A549 (cell line): ENCODE measurements at regions not wholly inside any gene's neighbourhood (a gene's known extent, or its start where the extent isn't known, plus 50 kb on each side); places are given as distances from the start of the nearest gene placed in this dataset.

Source experiments
- CTCF ChIP-seq: fragments of >200 bp; sonication (Bioruptor Twin); formaldehyde crosslinking; IDR thresholded peaks from 3 replicates; pipeline ENCODE4 v1.5.1; 2016
- EP300 ChIP-seq, 2 experiments: fragments of >200 bp; sonication (Bioruptor Twin); formaldehyde crosslinking; IDR thresholded peaks; 2 replicates in 1 of 2; 3 replicates in 1 of 2; pipeline ENCODE4 v1.6.1; 2016 to 2017
- HOXA7 ChIP-seq: fragments of 250-450 bp; sonication (Bioruptor Pico); IDR thresholded peaks from 2 replicates; pipeline ENCODE4 v1.5.0; 2020; ENCODE audit warnings: mild to moderate bottlenecking, moderate library complexity
- JUN ChIP-seq, 2 experiments: fragments of >200 bp; sonication (Bioruptor Twin); formaldehyde crosslinking; IDR thresholded peaks; 2 replicates in 1 of 2; 3 replicates in 1 of 2; pipeline ENCODE4 v1.6.1; 2016 to 2017
- POLR2A ChIP-seq: IDR thresholded peaks from 2 replicates; pipeline ENCODE4 v1.6.1; 2012; ENCODE audit warnings: mild to moderate bottlenecking, low read length
- POLR2AphosphoS2 ChIP-seq: conservative IDR thresholded peaks from 2 replicates; pipeline ENCODE4 v1.6.1; 2012; ENCODE audit warnings: low read length, improper control_type of control experiment, inconsistent platforms
- RAD21 ChIP-seq, 2 experiments: fragments of >200 bp in 1 of 2; sonication (Bioruptor Twin) in 1 of 2; formaldehyde crosslinking in 1 of 2; IDR thresholded peaks in 1 of 2; conservative IDR thresholded peaks in 1 of 2; 2 replicates in 1 of 2; 3 replicates in 1 of 2; pipeline ENCODE4 v1.6.1; 2012 to 2018; ENCODE audit warnings: inconsistent platforms in 1 of 2
- USF2 ChIP-seq: fragments of 450-650 bp; IDR thresholded peaks from 2 replicates; pipeline ENCODE4 v1.6.1; 2014; ENCODE audit warnings: antibody characterized with exemption

- TF ChIP-seq USF2 (no peak), POLR2AphosphoS2 (no peak), POLR2A (no peak), CTCF (no peak), EP300 (IDR thresholded peaks at IDR 0.05) (no peak), RAD21 (conservative IDR thresholded peaks at IDR 0.05 in 1 of 2, IDR thresholded peaks at IDR 0.05 in 1 of 2) (no peak), JUN (IDR thresholded peaks at IDR 0.05) (no peak), HOXA7 (no peak)
Measured at GRCh38 chr2:149664896-149665295, 77.3 kb upstream of the MMADHC start.
